Activated naive CD4-positive, alpha-beta T cell treated with anti-CD3 and anti-CD28 coated beads, Interleukin-2, amount 10 ng/mL, durations not matched to agents 7 days and 5 days (primary cell): ENCODE measurements at regions not wholly inside any gene's neighbourhood (a gene's known extent, or its start where the extent isn't known, plus 50 kb on each side); places are given as distances from the start of the nearest gene placed in this dataset.
"Not testable (repeated sequence)": the region's sequence is repeated elsewhere in the genome, so short reads cannot be mapped to it uniquely, and the experiment has no call there.

ENCODE experiments used
- CTCF ChIA-PET: fragments of 350-600 bp; sonication (Branson Sonifier 250); formaldehyde crosslinking; loops from one replicate; lab custom pipeline; 2021; ENCODE audit warnings: antibody characterized with exemption; lab: Charles Lee
- DNase-seq: peaks from one replicate; pipeline ENCODE4 v3.0.0-alpha.2; 2020
- H3K27ac Mint-ChIP-seq: one replicate; pipeline ENCODE4 v1.8.0; 2021; ENCODE audit warnings: mild to moderate bottlenecking, moderate library complexity, mixed read lengths
- H3K27me3 Mint-ChIP-seq: one replicate; pipeline ENCODE4 v1.8.0; 2021; ENCODE audit warnings: mild to moderate bottlenecking, mixed read lengths
- H3K36me3 Mint-ChIP-seq: one replicate; pipeline ENCODE4 v1.8.0; 2021; ENCODE audit warnings: mixed read lengths
- H3K4me1 Mint-ChIP-seq: one replicate; pipeline ENCODE4 v1.8.0; 2021; ENCODE audit warnings: mixed read lengths
- H3K4me3 Mint-ChIP-seq: one replicate; pipeline ENCODE4 v1.8.0; 2021; ENCODE audit warnings: mild to moderate bottlenecking, moderate library complexity, mixed read lengths
- H3K9me3 Mint-ChIP-seq: one replicate; pipeline ENCODE4 v1.8.0; 2021; ENCODE audit warnings: mixed read lengths

GRCh38 chr4:20095805-20096541 is 155.7 kb upstream of the SLIT2 start:
- Mint-ChIP-seq H3K4me1 (no peaks in the 10 kb centered on the region), H3K27me3 (no peaks in the 10 kb centered on the region), H3K27ac (no peak overlapping the region), H3K9me3 (peaks cover 1% of the 10 kb centered on the region), H3K4me3 (no peak overlapping the region), H3K36me3 (no peaks in the 10 kb centered on the region)
- no peak for DNase-seq
- CTCF ChIA-PET, result no interaction called here

- H3K27me3 Mint-ChIP-seq, result no peaks in the 10 kb centered on the region
Measured at GRCh38 chr4:20091781-20092180, 159.9 kb upstream of the SLIT2 start.

GRCh38 chr4:20087522-20087911 is 164.2 kb upstream of the SLIT2 start:
- no peaks in the 10 kb centered on the region for H3K36me3 Mint-ChIP-seq
- no peaks in the 10 kb centered on the region for H3K27me3 Mint-ChIP-seq
- CTCF ChIA-PET, result no interaction called here
- no peak overlapping the region for H3K27ac Mint-ChIP-seq
- no peaks in the 10 kb centered on the region for H3K4me1 Mint-ChIP-seq
- peaks cover under 1% of the 10 kb centered on the region for H3K9me3 Mint-ChIP-seq
- H3K4me3 Mint-ChIP-seq, result no peak overlapping the region
- no peak for DNase-seq

More at GRCh38 chr4:20091781-20092180, 159.9 kb upstream of the SLIT2 start:
- Mint-ChIP-seq H3K4me1 (no peaks in the 10 kb centered on the region), H3K36me3 (no peaks in the 10 kb centered on the region), H3K27ac (no peak overlapping the region), H3K9me3 (no peaks in the 10 kb centered on the region), H3K4me3 (no peak overlapping the region)
- no peak for DNase-seq
- CTCF ChIA-PET, result no interaction called here

- Mint-ChIP-seq H3K36me3 (no peaks in the 10 kb centered on the region), H3K27me3 (no peaks in the 10 kb centered on the region), H3K4me3 (no peak overlapping the region), H3K27ac (no peak overlapping the region), H3K9me3 (peaks cover 1% of the 10 kb centered on the region), H3K4me1 (no peaks in the 10 kb centered on the region)
- DNase-seq, result no peak
- CTCF ChIA-PET, result no interaction called here
Measured at GRCh38 chr4:20086799-20087521, 164.7 kb upstream of the SLIT2 start.

GRCh38 chr4:20086067-20086798 is 165.5 kb upstream of the SLIT2 start:
- CTCF ChIA-PET, result no interaction called here
- no peak overlapping the region for H3K4me3 Mint-ChIP-seq
- H3K9me3 Mint-ChIP-seq, result peaks cover 1% of the 10 kb centered on the region
- H3K27ac Mint-ChIP-seq, result no peak overlapping the region
- no peaks in the 10 kb centered on the region for H3K4me1 Mint-ChIP-seq
- no peaks in the 10 kb centered on the region for H3K27me3 Mint-ChIP-seq
- H3K36me3 Mint-ChIP-seq, result no peaks in the 10 kb centered on the region
- no peak for DNase-seq

- H3K4me3 Mint-ChIP-seq, result no peak overlapping the region
- peaks cover 4% of the 10 kb centered on the region for H3K9me3 Mint-ChIP-seq
- H3K27me3 Mint-ChIP-seq, result no peaks in the 10 kb centered on the region
- no peaks in the 10 kb centered on the region for H3K4me1 Mint-ChIP-seq
- no peaks in the 10 kb centered on the region for H3K36me3 Mint-ChIP-seq
- CTCF ChIA-PET, result no interaction called here
- H3K27ac Mint-ChIP-seq, result no peak overlapping the region
- no peak for DNase-seq
Measured at GRCh38 chr4:20085653-20086052, 166.1 kb upstream of the SLIT2 start.

- H3K9me3 Mint-ChIP-seq, result peaks cover 4% of the 10 kb centered on the region
- no peaks in the 10 kb centered on the region for H3K27me3 Mint-ChIP-seq
- H3K27ac Mint-ChIP-seq, result no peak overlapping the region
- no peaks in the 10 kb centered on the region for H3K4me1 Mint-ChIP-seq
- CTCF ChIA-PET, result no interaction called here
- no peaks in the 10 kb centered on the region for H3K36me3 Mint-ChIP-seq
- H3K4me3 Mint-ChIP-seq, result no peak overlapping the region
- no peak for DNase-seq
Measured at GRCh38 chr4:20085156-20085555, 166.5 kb upstream of the SLIT2 start.

GRCh38 chr4:20084488-20084887 is 167.2 kb upstream of the SLIT2 start:
- no peak for DNase-seq
- H3K27ac Mint-ChIP-seq, result no peak overlapping the region
- CTCF ChIA-PET, result no interaction called here
- no peak overlapping the region for H3K4me3 Mint-ChIP-seq
- no peaks in the 10 kb centered on the region for H3K36me3 Mint-ChIP-seq
- H3K9me3 Mint-ChIP-seq, result peaks cover 4% of the 10 kb centered on the region
- H3K4me1 Mint-ChIP-seq, result no peaks in the 10 kb centered on the region
- no peaks in the 10 kb centered on the region for H3K27me3 Mint-ChIP-seq

- H3K27ac Mint-ChIP-seq, result no peak overlapping the region
Measured at GRCh38 chr4:20078644-20079043, 173.1 kb upstream of the SLIT2 start.

GRCh38 chr4:20075248-20075871 is 176.3 kb upstream of the SLIT2 start:
- no peak for DNase-seq
- Mint-ChIP-seq H3K27me3 (no peaks in the 10 kb centered on the region), H3K4me3 (no peak overlapping the region), H3K4me1 (no peaks in the 10 kb centered on the region), H3K27ac (no peak overlapping the region), H3K9me3 (peaks cover 1% of the 10 kb centered on the region), H3K36me3 (no peaks in the 10 kb centered on the region)
- CTCF ChIA-PET, result no interaction called here

More at GRCh38 chr4:20078644-20079043, 173.1 kb upstream of the SLIT2 start:
- H3K36me3 Mint-ChIP-seq, result no peaks in the 10 kb centered on the region
- no peaks in the 10 kb centered on the region for H3K27me3 Mint-ChIP-seq
- peaks cover 5% of the 10 kb centered on the region for H3K9me3 Mint-ChIP-seq
- CTCF ChIA-PET, result no interaction called here
- no peaks in the 10 kb centered on the region for H3K4me1 Mint-ChIP-seq
- H3K4me3 Mint-ChIP-seq, result no peak overlapping the region
- DNase-seq, result no peak

GRCh38 chr4:20074450-20074849 is 177.3 kb upstream of the SLIT2 start:
- Mint-ChIP-seq H3K27ac (no peak overlapping the region), H3K4me1 (no peaks in the 10 kb centered on the region), H3K27me3 (no peaks in the 10 kb centered on the region), H3K36me3 (no peaks in the 10 kb centered on the region), H3K9me3 (peaks cover 1% of the 10 kb centered on the region), H3K4me3 (no peak overlapping the region)
- CTCF ChIA-PET, result no interaction called here
- no peak for DNase-seq

GRCh38 chr4:20065952-20066351 is 185.8 kb upstream of the SLIT2 start:
- H3K4me1 Mint-ChIP-seq, result no peaks in the 10 kb centered on the region
- no peak for DNase-seq
- no peak overlapping the region for H3K4me3 Mint-ChIP-seq
- CTCF ChIA-PET, result no interaction called here
- no peaks in the 10 kb centered on the region for H3K36me3 Mint-ChIP-seq
- H3K9me3 Mint-ChIP-seq, result peaks cover 3% of the 10 kb centered on the region
- H3K27me3 Mint-ChIP-seq, result no peaks in the 10 kb centered on the region
- H3K27ac Mint-ChIP-seq, result no peak overlapping the region

GRCh38 chr4:20062857-20063256 is 188.8 kb upstream of the SLIT2 start:
- H3K27ac Mint-ChIP-seq, H3K4me1 Mint-ChIP-seq, H3K27me3 Mint-ChIP-seq, H3K36me3 Mint-ChIP-seq, H3K9me3 Mint-ChIP-seq, DNase-seq, CTCF ChIA-PET, H3K4me3 Mint-ChIP-seq: not testable (repeated sequence)

GRCh38 chr4:20062054-20062453 is 189.7 kb upstream of the SLIT2 start:
- Mint-ChIP-seq H3K36me3 (no peaks in the 10 kb centered on the region), H3K27me3 (no peaks in the 10 kb centered on the region), H3K27ac (no peak overlapping the region), H3K4me1 (no peaks in the 10 kb centered on the region), H3K9me3 (peaks cover 3% of the 10 kb centered on the region), H3K4me3 (no peak overlapping the region)
- CTCF ChIA-PET, result no interaction called here
- no peak for DNase-seq
